HL-60 (cell line): ENCODE measurements at regions not wholly inside any gene's neighbourhood (a gene's known extent, or its start where the extent isn't known, plus 50 kb on each side); places are given as distances from the start of the nearest gene placed in this dataset.

ENCODE experiments used
- CTCF ChIP-seq: IDR thresholded peaks from one replicate; pipeline ENCODE4 v1.5.1; 2011; ENCODE audit warnings: low read length, control low read depth, inconsistent platforms; ENCODE audit not compliant: insufficient read depth
- POLR2AphosphoS5 ChIP-seq: IDR thresholded peaks from 2 replicates; pipeline ENCODE4 v1.6.1; 2012; ENCODE audit warnings: low read depth

- no peak for TF ChIP-seq CTCF
- TF ChIP-seq POLR2AphosphoS5: no peak
Observed at GRCh38 chr13:92941167-92941566, 285.4 kb upstream of the GPC6 start.
